Stomach (tissue), 4 donors: ENCODE measurements at regions not wholly inside any gene's neighbourhood (a gene's known extent, or its start where the extent isn't known, plus 50 kb on each side); places are given as distances from the start of the nearest gene placed in this dataset.

Experiments
- CTCF ChIP-seq, 7 experiments: fragments of 450-650 bp in 4 of 7; fragments of 200-600 bp in 3 of 7; sonication (generic) in 3 of 7; IDR thresholded peaks; one replicate each; pipeline ENCODE4 v1.5.1; 2016 to 2019; ENCODE audit warnings: antibody characterized with exemption in 7 of 7, control low read depth in 2 of 7, mild to moderate bottlenecking in 1 of 7
- EP300 ChIP-seq: sonication (generic); formaldehyde crosslinking; IDR thresholded peaks from one replicate; pipeline ENCODE4 v1.6.1; 2017; ENCODE audit warnings: antibody characterized with exemption
- POLR2A ChIP-seq, 4 donors: fragments of 450-650 bp; IDR thresholded peaks; one replicate each; pipeline ENCODE4 v1.6.1; 2016; ENCODE audit warnings: antibody characterized with exemption in 4 of 4, control low read depth in 2 of 4, mild to moderate bottlenecking in 1 of 4, moderate library complexity in 1 of 4

GRCh38 chr6:114793428-114793827 lies 450.6 kb upstream of the HS3ST5 start:
- no peak for TF ChIP-seq POLR2A (IDR thresholded peaks at IDR 0.05)
- TF ChIP-seq CTCF (IDR thresholded peaks at IDR 0.05): no peak
- TF ChIP-seq EP300: no peak
